ENCODE measurements at regions not wholly inside any gene's neighbourhood (a gene's known extent, or its start where the extent isn't known, plus 50 kb on each side); places are given as distances from the start of the nearest gene placed in this dataset.

DNA sequence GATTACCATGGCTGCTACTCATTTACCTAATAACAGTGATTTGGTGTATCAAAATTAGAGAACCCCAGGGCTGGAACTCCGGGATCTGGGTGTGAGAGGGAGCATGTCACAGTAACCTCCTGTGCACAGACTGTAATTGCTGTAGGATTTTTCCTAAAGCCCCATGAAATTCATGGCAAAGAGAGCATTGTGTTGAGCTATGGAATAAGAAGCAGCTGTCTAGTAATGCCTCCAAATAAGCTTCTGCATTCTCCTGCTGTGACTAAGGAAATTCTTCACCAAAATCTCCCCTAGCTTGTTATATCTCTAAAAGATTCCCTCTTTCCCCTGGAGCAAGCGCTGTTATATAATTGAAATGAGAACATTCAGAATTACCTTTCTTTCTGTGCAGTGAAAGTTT is 158.1 kb upstream of the SPATS2L start:
- H2AFZ ChIP-seq: no peak overlapping the region; the same call in 1 of the 2 replicates
- no peak overlapping the region for H3K4me3 ChIP-seq
- H3K4me1 ChIP-seq (ENCODE audit: insufficient read depth): no peaks in the 10 kb centered on the region
- H4K20me1 ChIP-seq (replicated peaks; ENCODE audit: insufficient read depth): no peaks in the 10 kb centered on the region
- ATAC-seq (no peak), DNase-seq (ENCODE audit: low spot score) (no peak)
- H3K4me2 ChIP-seq: no peak overlapping the region
- no peaks in the 10 kb centered on the region for H3F3A ChIP-seq (replicated peaks; ENCODE audit: low read depth)
- peaks cover 17% of the 10 kb centered on the region for H3K9me2 ChIP-seq (ENCODE audit: insufficient read depth)
- H3K27ac Mint-ChIP-seq: no peak overlapping the region
- TF ChIP-seq EZH2 (IDR thresholded peaks at IDR 0.05; ENCODE audit: low read depth, unreplicated experiment) (no peak), JUNB (IDR thresholded peaks at IDR 0.05; ENCODE audit: unreplicated experiment) (no peak), ZNF331 (CRISPR knock-in tag; IDR thresholded peaks at IDR 0.05; ENCODE audit: low read depth) (no peak), STAT1 (IDR thresholded peaks at IDR 0.05; ENCODE audit: unreplicated experiment) (no peak), ETS1 (IDR thresholded peaks at IDR 0.05) (no peak), NANOG (IDR thresholded peaks at IDR 0.05; ENCODE audit: borderline replicate concordance) (no peak), EZH2phosphoT487 (IDR thresholded peaks at IDR 0.05; ENCODE audit: unreplicated experiment) (no peak)
- TF ChIP-seq, protein P1, sequence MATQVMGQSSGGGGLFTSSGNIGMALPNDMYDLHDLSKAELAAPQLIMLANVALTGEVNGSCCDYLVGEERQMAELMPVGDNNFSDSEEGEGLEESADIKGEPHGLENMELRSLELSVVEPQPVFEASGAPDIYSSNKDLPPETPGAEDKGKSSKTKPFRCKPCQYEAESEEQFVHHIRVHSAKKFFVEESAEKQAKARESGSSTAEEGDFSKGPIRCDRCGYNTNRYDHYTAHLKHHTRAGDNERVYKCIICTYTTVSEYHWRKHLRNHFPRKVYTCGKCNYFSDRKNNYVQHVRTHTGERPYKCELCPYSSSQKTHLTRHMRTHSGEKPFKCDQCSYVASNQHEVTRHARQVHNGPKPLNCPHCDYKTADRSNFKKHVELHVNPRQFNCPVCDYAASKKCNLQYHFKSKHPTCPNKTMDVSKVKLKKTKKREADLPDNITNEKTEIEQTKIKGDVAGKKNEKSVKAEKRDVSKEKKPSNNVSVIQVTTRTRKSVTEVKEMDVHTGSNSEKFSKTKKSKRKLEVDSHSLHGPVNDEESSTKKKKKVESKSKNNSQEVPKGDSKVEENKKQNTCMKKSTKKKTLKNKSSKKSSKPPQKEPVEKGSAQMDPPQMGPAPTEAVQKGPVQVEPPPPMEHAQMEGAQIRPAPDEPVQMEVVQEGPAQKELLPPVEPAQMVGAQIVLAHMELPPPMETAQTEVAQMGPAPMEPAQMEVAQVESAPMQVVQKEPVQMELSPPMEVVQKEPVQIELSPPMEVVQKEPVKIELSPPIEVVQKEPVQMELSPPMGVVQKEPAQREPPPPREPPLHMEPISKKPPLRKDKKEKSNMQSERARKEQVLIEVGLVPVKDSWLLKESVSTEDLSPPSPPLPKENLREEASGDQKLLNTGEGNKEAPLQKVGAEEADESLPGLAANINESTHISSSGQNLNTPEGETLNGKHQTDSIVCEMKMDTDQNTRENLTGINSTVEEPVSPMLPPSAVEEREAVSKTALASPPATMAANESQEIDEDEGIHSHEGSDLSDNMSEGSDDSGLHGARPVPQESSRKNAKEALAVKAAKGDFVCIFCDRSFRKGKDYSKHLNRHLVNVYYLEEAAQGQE (IDR thresholded peaks at IDR 0.05; ENCODE audit: unreplicated experiment): no peak
- TF ChIP-seq, protein P2, sequence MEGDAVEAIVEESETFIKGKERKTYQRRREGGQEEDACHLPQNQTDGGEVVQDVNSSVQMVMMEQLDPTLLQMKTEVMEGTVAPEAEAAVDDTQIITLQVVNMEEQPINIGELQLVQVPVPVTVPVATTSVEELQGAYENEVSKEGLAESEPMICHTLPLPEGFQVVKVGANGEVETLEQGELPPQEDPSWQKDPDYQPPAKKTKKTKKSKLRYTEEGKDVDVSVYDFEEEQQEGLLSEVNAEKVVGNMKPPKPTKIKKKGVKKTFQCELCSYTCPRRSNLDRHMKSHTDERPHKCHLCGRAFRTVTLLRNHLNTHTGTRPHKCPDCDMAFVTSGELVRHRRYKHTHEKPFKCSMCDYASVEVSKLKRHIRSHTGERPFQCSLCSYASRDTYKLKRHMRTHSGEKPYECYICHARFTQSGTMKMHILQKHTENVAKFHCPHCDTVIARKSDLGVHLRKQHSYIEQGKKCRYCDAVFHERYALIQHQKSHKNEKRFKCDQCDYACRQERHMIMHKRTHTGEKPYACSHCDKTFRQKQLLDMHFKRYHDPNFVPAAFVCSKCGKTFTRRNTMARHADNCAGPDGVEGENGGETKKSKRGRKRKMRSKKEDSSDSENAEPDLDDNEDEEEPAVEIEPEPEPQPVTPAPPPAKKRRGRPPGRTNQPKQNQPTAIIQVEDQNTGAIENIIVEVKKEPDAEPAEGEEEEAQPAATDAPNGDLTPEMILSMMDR (conservative IDR thresholded peaks at IDR 0.05; ENCODE audit: low read depth in 2 of 2): no peak
- H3K36me3 ChIP-seq (ENCODE audit: insufficient read depth): peaks cover 28% of the 10 kb centered on the region
- H3K36me3 Mint-ChIP-seq (ENCODE audit: low read depth): peaks cover 60% of the 10 kb centered on the region
- no peaks in the 10 kb centered on the region; the same call in 2 of the 3 replicates for H3K4me1 Mint-ChIP-seq
- H3K79me2 ChIP-seq (replicated peaks; ENCODE audit: insufficient read depth): no peaks in the 10 kb centered on the region
- H3K4me3 Mint-ChIP-seq: no peak overlapping the region
- peaks cover 3% of the 10 kb centered on the region for H3K27me3 Mint-ChIP-seq (ENCODE audit: insufficient read depth, low read depth, poor library complexity)
- no peak overlapping the region for H3K27ac ChIP-seq (ENCODE audit: low read depth)
- no peaks in the 10 kb centered on the region for H3K27me3 ChIP-seq (ENCODE audit: insufficient read depth)
- H3K9me3 Mint-ChIP-seq: peaks cover 64% of the 10 kb centered on the region

Measured in GM23338 (cell line).